ENCODE measurements at regions not wholly inside any gene's neighbourhood (a gene's known extent, or its start where the extent isn't known, plus 50 kb on each side); places are given as distances from the start of the nearest gene placed in this dataset.

- H3K36me3 ChIP-seq = no peaks in the 10 kb centered on the region
- no peaks in the 10 kb centered on the region for H3K27me3 ChIP-seq
- DNase-seq = no peak
- intact Hi-C loops (cut with DNase I) = no loop called here
- no peaks in the 10 kb centered on the region for H3K9me3 ChIP-seq
- H3K4me3 ChIP-seq = no peak overlapping the region
- no peaks in the 10 kb centered on the region for H3K4me1 ChIP-seq (ENCODE audit: insufficient read depth)
- WGBS, 3 donors = 64 to 69% (median 67%) methylated on average over 3 of the region's 3 CpGs
- H3K27ac ChIP-seq = no peak overlapping the region
- TF ChIP-seq POLR2A (IDR thresholded peaks at IDR 0.05) (no peak), CTCF (IDR thresholded peaks at IDR 0.05) (no peak), EP300 (IDR thresholded peaks at IDR 0.05) (no peak)
Observed at GRCh38 chr7:145152589-145152988, 316.7 kb upstream of the TPK1 start.

DNA sequence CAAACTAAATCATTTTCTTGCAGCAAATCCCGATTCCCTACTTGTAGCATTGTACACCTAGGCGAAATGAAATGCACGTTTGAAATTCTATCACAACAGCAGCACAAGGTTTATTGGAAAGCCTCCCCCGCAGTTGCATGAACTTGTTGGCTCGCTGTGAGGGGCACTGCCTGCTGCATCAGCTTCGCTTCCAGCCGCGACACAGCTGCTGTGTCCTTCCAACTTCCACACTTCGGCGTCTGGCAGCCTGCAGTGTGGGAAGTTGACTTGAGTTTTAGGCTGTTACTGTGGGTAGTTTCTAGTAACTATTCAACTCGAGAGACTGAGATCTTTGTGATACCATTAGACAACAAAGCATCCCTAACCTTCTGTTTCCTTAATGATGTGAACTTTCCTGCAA, 315.8 kb upstream of the TPK1 start:
- H3K4me3 ChIP-seq = no peak overlapping the region
- TF ChIP-seq EP300 (IDR thresholded peaks at IDR 0.05) = no peak
- no peak for TF ChIP-seq POLR2A (IDR thresholded peaks at IDR 0.05)
- no peak for TF ChIP-seq CTCF (IDR thresholded peaks at IDR 0.05)
- no peak overlapping the region for H3K27ac ChIP-seq
- no peaks in the 10 kb centered on the region for H3K9me3 ChIP-seq
- no peaks in the 10 kb centered on the region for H3K4me1 ChIP-seq (ENCODE audit: insufficient read depth)
- intact Hi-C loops (cut with DNase I) = no loop called here
- DNase-seq = no peak
- WGBS, 3 donors = 23 to 32% (median 27%) methylated on average over 11 of the region's 11 CpGs
- no peaks in the 10 kb centered on the region for H3K27me3 ChIP-seq
- H3K36me3 ChIP-seq = no peaks in the 10 kb centered on the region

DNA sequence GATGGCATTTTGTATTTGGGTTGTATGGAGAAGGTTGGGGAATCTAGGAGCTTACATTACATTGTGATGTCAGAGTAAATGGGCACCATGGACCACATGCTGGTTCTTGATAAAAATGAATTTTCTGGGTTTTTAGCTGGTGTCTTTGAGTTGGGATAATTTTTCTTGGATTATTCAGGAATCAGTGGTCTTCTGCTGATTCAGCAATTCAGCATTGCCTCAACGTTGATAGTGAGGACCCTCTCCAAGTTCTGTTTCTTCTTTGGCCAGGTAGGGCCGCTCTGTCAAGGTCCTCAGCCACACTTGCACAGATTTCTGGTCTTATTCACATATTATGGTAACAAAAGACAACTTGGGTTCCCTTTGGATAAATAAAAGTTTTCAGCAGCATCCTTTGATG, 312.0 kb upstream of the TPK1 start:
- H3K27ac ChIP-seq = no peak overlapping the region
- intact Hi-C loops (cut with DNase I) = no loop called here
- DNase-seq = no peak
- H3K36me3 ChIP-seq = no peaks in the 10 kb centered on the region
- WGBS, 3 donors = 59 to 70% (median 62%) methylated on average over 2 of the region's 2 CpGs
- no peaks in the 10 kb centered on the region for H3K27me3 ChIP-seq
- TF ChIP-seq CTCF (IDR thresholded peaks at IDR 0.05) (no peak), POLR2A (IDR thresholded peaks at IDR 0.05) (no peak), EP300 (IDR thresholded peaks at IDR 0.05) (no peak)
- no peaks in the 10 kb centered on the region for H3K9me3 ChIP-seq
- no peak overlapping the region for H3K4me3 ChIP-seq
- no peaks in the 10 kb centered on the region for H3K4me1 ChIP-seq (ENCODE audit: insufficient read depth)

- WGBS, 3 donors = 69 to 79% (median 79%) methylated on average over 5 of the region's 5 CpGs
- TF ChIP-seq EP300 (IDR thresholded peaks at IDR 0.05) (no peak), POLR2A (IDR thresholded peaks at IDR 0.05) (no peak), CTCF (IDR thresholded peaks at IDR 0.05) (no peak)
- intact Hi-C loops (cut with DNase I) = no loop called here
- Histone ChIP-seq H3K27ac (no peak overlapping the region), H3K27me3 (no peaks in the 10 kb centered on the region), H3K4me3 (no peak overlapping the region), H3K36me3 (no peaks in the 10 kb centered on the region), H3K9me3 (no peaks in the 10 kb centered on the region), H3K4me1 (ENCODE audit: insufficient read depth) (no peaks in the 10 kb centered on the region)
- no peak for DNase-seq
Observed at GRCh38 chr7:145143685-145144084, 307.8 kb upstream of the TPK1 start.

- Histone ChIP-seq H3K4me1 (ENCODE audit: insufficient read depth) (no peaks in the 10 kb centered on the region), H3K9me3 (no peaks in the 10 kb centered on the region), H3K4me3 (no peak overlapping the region), H3K27ac (no peak overlapping the region), H3K27me3 (no peaks in the 10 kb centered on the region), H3K36me3 (no peaks in the 10 kb centered on the region)
- TF ChIP-seq EP300 (IDR thresholded peaks at IDR 0.05) (no peak), CTCF (IDR thresholded peaks at IDR 0.05) (no peak), POLR2A (IDR thresholded peaks at IDR 0.05) (no peak)
- intact Hi-C loops (cut with DNase I) = no loop called here
- DNase-seq = no peak
Observed at GRCh38 chr7:145134377-145134776, 298.5 kb upstream of the TPK1 start.
